Psoas muscle (tissue), 7 donors: ENCODE measurements at regions not wholly inside any gene's neighbourhood (a gene's known extent, or its start where the extent isn't known, plus 50 kb on each side); places are given as distances from the start of the nearest gene placed in this dataset.

Experiments used
- ATAC-seq, 4 donors: fragments of 200-7000 bp; cut with Tn5 transposase; one replicate each; pipeline ENCODE4 v1.9.1; 2020; ENCODE audit warnings: moderate library complexity in 3 of 4, mild to moderate bottlenecking in 2 of 4
- DNase-seq, 2 donors: peaks; one replicate each; pipeline ENCODE4 v3.0.0-alpha.2; 2020
- H3K27ac ChIP-seq: fragments of 200-600 bp; one replicate; pipeline ENCODE4 v1.8.0; 2022
- H3K27me3 ChIP-seq, 3 donors: fragments of 200-600 bp in 1 of 3; one replicate each; pipeline versions ENCODE4 v1.6.1 to v1.8.0; 2013 to 2022; ENCODE audit warnings: low read length in 2 of 3, mild to moderate bottlenecking in 2 of 3, moderate library complexity in 1 of 3; ENCODE audit not compliant: insufficient read depth in 3 of 3
- H3K36me3 ChIP-seq, 2 donors: fragments of 200-600 bp in 1 of 2; one replicate each; pipeline versions ENCODE4 v1.6.1 to v1.8.0; 2013 to 2022; ENCODE audit warnings: low read depth in 1 of 2, mild to moderate bottlenecking in 1 of 2, moderate library complexity in 1 of 2; ENCODE audit not compliant: insufficient read depth in 1 of 2
- H3K4me1 ChIP-seq: fragments of 200-600 bp; one replicate; pipeline ENCODE4 v1.8.0; 2022
- H3K4me3 ChIP-seq: fragments of 200-600 bp; one replicate; pipeline ENCODE4 v1.8.0; 2022; ENCODE audit warnings: mild to moderate bottlenecking
- H3K9me3 ChIP-seq: fragments of 200-600 bp; one replicate; pipeline ENCODE4 v1.8.0; 2022
- WGBS, 3 donors: extraction: QIAGEN DNeasy Blood & Tissue Kit; methylation state at CpG; one replicate each; pipeline versions ENCODE4 v1.1.6 to v1.1.7; 2013; 5-methylcytosine and 5-hydroxymethylcytosine counted together
- intact Hi-C, 2 donors: fragments of 100-400 bp; cut with DNase I; formaldehyde crosslinking; loops; one replicate each; pipeline versions ENCODE4 v1.11.0 to v1.14.2; 2022
- TF ChIP-seq, protein P1 (sequence below): fragments of 200-600 bp; IDR thresholded peaks from one replicate; pipeline ENCODE4 v1.8.0; 2022; ENCODE audit warnings: antibody characterized with exemption
- donor health status: healthy with polysubstance abuse.
- donor health status: DM: no; HTN: no; CAD: no; lungs with moderate emphysema.
- donor health status: Bipolar disorder and iron deficiency.
- donor health status: healthy.
- donor health status: DM: yes; HTN: yes; CAD: no.
- donor health status: DM: no; HTN: no; CAD: no.
- donor health status: DM: yes; HTN: yes; CAD: no.

DNA sequence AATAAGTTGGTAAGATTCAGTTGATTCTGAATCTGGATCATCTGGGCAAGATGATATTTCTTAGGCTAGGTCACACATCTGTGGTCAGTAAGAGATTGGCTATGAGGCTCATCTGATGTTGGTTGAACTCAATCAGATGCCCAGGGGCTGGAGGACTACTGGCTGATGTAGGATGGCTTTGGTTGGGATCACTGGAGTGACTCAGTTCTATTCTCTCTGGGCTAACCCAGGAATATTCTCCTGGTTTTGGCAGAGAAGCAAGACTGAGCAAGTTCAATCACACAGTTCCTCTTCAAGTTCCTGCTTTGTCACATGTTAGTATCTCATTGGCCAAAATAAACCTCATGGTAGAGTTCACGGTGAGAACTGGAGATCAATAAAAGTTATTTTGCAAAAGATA is 902.3 kb upstream of the SLIT2 start:
- intact Hi-C loops = no loop called here
- DNase-seq = no peak

DNA sequence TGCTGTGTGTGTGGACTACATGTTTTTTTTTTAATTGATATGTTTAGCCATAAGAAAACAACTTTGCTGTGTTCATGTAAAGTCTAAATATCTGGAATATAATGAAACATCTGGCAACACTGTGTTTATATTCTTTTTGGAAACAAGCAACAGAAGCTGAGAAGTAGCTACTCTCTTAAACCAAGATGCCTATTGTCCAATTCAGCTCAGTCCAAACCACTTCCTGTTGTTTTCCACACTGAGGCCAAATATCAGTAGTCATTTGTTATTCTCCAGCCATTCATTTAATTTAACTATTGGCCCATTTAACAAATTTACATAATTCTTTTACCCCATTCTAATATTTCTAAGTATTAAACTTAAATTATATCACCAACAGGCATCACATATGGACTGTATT is 903.0 kb upstream of the SLIT2 start:
- no peaks in the 10 kb centered on the region for H3K36me3 ChIP-seq
- no peaks in the 10 kb centered on the region for H3K27me3 ChIP-seq
- no peak for ATAC-seq
- no peak for DNase-seq
- no peaks in the 10 kb centered on the region for H3K9me3 ChIP-seq
- H3K27ac ChIP-seq = no peak overlapping the region
- intact Hi-C loops = no loop called here
- H3K4me3 ChIP-seq = no peak overlapping the region
- TF ChIP-seq, protein P1, sequence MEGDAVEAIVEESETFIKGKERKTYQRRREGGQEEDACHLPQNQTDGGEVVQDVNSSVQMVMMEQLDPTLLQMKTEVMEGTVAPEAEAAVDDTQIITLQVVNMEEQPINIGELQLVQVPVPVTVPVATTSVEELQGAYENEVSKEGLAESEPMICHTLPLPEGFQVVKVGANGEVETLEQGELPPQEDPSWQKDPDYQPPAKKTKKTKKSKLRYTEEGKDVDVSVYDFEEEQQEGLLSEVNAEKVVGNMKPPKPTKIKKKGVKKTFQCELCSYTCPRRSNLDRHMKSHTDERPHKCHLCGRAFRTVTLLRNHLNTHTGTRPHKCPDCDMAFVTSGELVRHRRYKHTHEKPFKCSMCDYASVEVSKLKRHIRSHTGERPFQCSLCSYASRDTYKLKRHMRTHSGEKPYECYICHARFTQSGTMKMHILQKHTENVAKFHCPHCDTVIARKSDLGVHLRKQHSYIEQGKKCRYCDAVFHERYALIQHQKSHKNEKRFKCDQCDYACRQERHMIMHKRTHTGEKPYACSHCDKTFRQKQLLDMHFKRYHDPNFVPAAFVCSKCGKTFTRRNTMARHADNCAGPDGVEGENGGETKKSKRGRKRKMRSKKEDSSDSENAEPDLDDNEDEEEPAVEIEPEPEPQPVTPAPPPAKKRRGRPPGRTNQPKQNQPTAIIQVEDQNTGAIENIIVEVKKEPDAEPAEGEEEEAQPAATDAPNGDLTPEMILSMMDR = no peak
- H3K4me1 ChIP-seq = no peaks in the 10 kb centered on the region

More for the DNA sequence above, 902.3 kb upstream of the SLIT2 start:
- Histone ChIP-seq H3K4me1 (no peaks in the 10 kb centered on the region), H3K27me3 (no peaks in the 10 kb centered on the region), H3K4me3 (no peak overlapping the region), H3K9me3 (no peaks in the 10 kb centered on the region), H3K27ac (no peak overlapping the region), H3K36me3 (no peaks in the 10 kb centered on the region)
- WGBS, 3 donors = 73 to 81% (median 80%) methylated on average over 1 of the region's 1 CpG
- no peak for ATAC-seq
- TF ChIP-seq, protein P1 = no peak

DNA sequence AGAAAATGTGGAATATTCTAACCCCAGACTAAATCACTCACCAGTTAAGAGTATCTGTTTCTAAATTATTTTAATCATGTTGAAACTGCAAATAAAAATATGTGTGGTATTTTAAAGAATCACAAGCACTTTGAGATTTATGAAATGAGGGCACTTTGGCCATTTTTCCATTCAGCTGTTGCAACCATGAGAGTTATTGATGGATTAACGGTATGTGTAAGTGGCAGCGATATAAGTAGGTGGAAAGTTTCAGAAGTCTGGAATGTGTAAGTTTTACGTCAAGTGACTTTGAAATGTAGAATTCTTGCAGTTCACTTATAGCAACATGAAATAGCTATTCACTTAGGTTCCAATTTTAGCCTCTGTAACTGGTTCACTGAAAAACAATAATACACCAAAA is 905.1 kb upstream of the SLIT2 start:
- Histone ChIP-seq H3K4me1 (no peaks in the 10 kb centered on the region), H3K9me3 (no peaks in the 10 kb centered on the region), H3K27ac (no peak overlapping the region), H3K36me3 (no peaks in the 10 kb centered on the region), H3K27me3 (no peaks in the 10 kb centered on the region), H3K4me3 (no peak overlapping the region)
- intact Hi-C loops = no loop called here
- 29 to 42% (median 31%) methylated on average over 3 of the region's 3 CpGs for WGBS, 3 donors
- TF ChIP-seq, protein P1 = no peak
- no peak for DNase-seq
- ATAC-seq = no peak

DNA sequence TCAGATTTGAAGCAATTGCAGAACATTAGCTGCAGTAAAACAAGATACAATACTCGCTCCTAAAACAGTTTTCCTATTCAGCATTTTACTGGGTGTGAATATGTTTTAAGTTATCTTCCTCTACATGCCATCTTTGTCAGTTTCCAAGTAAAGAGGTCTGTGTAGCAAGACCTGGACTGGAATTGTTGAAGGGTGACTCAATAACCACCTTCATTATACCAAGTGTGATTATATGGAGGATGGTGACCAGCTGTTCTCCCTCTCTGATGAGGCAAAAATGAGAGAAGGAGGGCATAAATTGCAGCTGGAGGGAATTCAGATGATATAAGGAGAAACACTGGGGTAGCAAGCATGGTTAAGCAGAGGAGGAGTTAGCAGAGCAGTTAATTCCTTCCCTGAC is 922.1 kb upstream of the SLIT2 start:
- WGBS, 3 donors = 72 to 84% (median 77%) methylated on average over 1 of the region's 1 CpG
- Histone ChIP-seq H3K4me1 (no peaks in the 10 kb centered on the region), H3K27me3 (no peaks in the 10 kb centered on the region), H3K4me3 (no peak overlapping the region), H3K27ac (no peak overlapping the region), H3K36me3 (no peaks in the 10 kb centered on the region), H3K9me3 (peaks cover 3% of the 10 kb centered on the region)
- intact Hi-C loops = no loop called here
- TF ChIP-seq, protein P1 = no peak
- DNase-seq (no peak), ATAC-seq (no peak)

DNA sequence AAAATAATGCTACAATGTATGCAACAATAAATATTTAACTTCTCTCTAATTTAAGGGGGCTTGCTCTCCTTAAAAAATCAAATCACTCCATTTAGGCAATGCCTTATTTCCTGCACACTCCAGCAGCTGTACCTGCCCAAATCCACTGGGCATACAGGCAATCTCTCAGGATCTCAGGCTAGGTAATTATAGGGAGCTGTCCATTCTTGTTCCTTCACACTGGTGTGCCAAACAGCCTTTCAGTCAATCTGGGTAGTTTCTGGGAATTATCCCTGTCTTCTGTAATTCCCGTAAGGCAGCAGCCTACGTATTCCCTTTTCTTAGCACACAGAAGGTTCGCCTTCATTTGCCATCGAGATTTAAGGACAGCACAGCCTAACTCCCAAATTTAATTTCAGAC is 922.6 kb upstream of the SLIT2 start:
- Histone ChIP-seq H3K36me3 (no peaks in the 10 kb centered on the region), H3K27ac (no peak overlapping the region), H3K4me1 (no peaks in the 10 kb centered on the region), H3K27me3 (no peaks in the 10 kb centered on the region), H3K4me3 (no peak overlapping the region), H3K9me3 (peaks cover 3% of the 10 kb centered on the region)
- ATAC-seq (no peak), DNase-seq (no peak)
- 39 to 44% (median 39%) methylated on average over 4 of the region's 4 CpGs for WGBS, 3 donors
- TF ChIP-seq, protein P1 = no peak
- intact Hi-C loops = no loop called here
